ENCODE measurements at regions not wholly inside any gene's neighbourhood (a gene's known extent, or its start where the extent isn't known, plus 50 kb on each side); places are given as distances from the start of the nearest gene placed in this dataset.

DNA sequence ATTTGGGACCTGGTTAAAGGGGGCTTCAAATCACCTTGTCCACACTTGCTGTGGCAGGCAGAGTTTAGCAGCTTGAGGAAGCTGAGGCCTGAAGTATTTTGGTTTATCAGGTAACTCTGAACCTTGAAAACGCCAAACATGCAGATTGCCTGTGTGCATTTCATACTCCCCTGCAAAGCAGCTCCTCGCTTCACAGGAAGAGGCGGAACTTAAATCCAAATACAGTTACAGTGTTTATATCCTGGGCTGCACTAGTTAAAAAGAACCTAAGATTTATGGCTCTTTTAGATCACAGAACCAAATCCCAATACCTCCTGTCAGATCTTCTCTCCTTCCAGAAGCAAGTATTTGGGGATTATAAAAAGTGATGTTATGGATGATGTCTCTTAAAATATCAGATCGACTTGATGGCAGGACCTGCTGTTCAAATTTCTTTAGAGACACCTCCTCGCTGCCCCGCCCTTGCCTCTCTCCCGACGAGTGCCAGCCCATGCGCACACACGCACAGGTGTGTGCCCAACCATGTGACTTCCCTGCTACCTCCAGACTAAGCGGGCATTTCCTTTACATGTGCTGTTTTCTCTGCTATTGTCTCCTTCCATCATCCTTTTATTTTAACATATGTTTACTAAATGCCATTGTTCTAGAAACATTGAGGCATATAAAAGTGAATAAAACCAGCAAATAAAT is 224.6 kb upstream of the FOXQ1 start:
- DNase-seq (ENCODE audit: low spot score), result no peak

DNA sequence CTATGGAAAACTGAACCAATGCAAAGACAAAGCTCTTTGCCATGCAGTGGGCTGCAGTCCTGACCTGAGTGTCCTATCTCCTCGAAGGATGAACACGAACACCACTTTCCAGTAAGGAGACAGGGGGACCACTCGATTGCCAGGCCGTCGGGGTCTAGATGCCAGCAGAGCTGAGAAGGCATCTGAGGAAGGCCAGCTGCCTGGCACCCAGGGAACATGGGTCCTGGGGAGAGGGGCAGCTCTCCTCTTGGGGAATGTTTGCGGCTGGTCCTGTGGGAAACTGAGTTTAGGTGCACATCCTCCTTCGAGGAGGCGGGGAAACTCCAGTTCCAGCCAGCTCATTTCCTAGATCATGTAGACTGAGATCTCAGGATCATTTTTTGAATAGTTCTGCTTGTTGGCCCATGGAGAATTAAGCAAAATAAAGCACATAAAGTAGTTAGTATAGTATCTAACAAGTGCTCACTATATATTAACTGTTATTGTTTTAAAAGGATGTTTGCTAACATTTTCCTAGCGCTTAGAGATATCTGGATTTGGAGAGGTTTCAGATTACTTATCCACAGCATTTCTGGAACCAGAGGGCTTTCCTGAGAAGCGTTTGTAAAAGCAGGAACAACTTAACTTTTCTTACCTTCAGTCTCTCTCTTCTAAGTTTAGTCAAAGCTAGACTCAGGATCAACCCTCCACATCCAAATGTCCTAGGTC is 225.3 kb upstream of the FOXQ1 start:
- DNase-seq (ENCODE audit: low spot score), result no peak

GRCh38 chr6:1082285-1082935 is 229.5 kb upstream of the FOXQ1 start:
- no peak for DNase-seq (ENCODE audit: low spot score)

GRCh38 chr6:1081551-1082284 is 230.2 kb upstream of the FOXQ1 start:
- DNase-seq (ENCODE audit: low spot score), result no peak

DNA sequence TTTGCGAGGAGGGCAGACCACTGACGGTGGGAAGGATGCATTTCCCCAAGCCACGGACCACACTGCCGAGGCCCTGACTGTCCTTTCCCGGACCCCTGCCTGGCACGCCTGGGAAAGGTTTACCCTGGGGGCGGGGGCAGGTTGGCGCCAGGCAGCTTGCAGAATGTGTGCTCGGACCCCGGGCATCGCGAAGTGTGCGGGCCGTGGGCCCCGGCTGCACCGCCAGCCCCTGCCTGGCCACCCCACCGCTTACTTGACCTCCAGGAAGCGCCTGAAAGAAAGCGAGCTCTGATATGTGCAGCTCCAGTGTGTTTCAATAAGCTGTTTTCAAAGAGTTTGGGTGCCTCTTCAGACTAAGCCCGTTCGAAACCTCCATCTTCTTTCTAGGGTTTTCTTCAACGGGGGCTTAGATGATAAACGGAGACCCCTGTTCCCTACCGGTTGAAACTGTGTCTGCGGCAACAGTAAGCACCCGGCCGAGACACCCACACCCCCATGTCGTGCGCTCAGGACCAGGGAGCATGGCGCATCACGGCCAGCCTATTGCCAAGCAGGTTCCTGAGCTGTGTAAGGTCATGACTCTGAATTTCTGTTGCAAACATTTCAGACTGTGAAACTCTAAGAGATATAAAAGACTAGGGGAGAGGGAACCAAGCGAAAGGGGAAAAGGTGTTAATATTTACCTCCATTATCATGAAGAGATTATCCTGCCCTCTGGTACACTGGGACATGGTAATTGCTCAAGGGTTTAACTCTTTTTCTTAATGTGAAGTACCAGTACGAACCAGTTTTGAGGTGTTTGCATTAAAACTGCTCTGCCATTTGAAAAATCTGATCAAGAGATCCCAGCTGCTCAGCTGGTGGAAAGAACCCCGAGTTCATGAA is 231.2 kb upstream of the FOXQ1 start:
- no peak for DNase-seq (ENCODE audit: low spot score)

- no peak for DNase-seq (ENCODE audit: low spot score)
These were observed 232.4 kb upstream of the FOXQ1 start for GRCh38 chr6:1079525-1079924.

GRCh38 chr6:1077478-1078416 is 234.2 kb upstream of the FOXQ1 start:
- no peak for DNase-seq (ENCODE audit: low spot score)

- DNase-seq (ENCODE audit: low spot score), result no peak
These were observed 235.1 kb upstream of the FOXQ1 start for GRCh38 chr6:1076531-1077459.

- DNase-seq (ENCODE audit: low spot score), result no peak
These were observed 236.0 kb upstream of the FOXQ1 start for GRCh38 chr6:1075880-1076279.

GRCh38 chr6:1075444-1075843 is 236.5 kb upstream of the FOXQ1 start:
- no peak for DNase-seq (ENCODE audit: low spot score)

GRCh38 chr6:1070085-1070521 is 241.8 kb upstream of the FOXQ1 start:
- DNase-seq (ENCODE audit: low spot score), result no peak

- no peak for DNase-seq (ENCODE audit: low spot score)
These were observed 243.0 kb upstream of the FOXQ1 start for GRCh38 chr6:1068905-1069304.

DNA sequence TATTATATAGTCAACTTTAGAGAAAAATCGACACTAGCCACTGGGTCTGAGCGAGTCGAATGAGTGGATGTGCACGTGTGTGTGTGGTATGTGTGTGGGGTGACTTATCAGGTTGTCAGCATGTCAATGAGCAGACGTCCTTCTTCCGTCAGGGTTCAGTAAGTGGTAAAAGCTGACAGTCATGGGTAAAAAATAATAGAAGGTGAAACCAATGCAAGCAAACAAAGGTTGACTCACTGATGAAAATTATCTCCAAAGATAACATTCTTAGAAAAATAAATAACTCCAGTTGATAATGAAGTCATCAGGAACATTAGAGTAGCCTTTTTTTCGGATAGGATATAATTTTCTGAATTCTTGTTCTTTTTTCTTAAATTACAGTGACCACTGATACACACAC is 243.8 kb upstream of the FOXQ1 start:
- no peak for DNase-seq (ENCODE audit: low spot score)

DNA sequence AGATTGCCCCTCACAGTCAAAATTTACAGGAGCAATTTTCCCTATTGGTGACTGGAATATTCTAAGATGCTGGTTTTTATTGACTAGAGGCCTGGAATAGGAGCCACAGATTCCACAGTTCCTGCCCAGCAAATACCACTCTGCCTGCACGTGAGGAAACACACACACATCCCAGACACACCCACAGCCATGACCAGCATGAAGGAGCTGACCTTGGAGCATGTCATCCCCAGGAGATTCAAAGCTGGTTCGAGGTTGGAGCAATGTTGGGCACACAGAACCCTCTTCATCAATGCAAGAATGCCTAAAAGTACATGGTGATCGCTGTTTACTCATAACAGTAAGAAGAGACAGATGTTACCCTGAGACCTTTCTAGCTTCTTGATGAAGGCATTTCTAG is 244.6 kb upstream of the FOXQ1 start:
- DNase-seq (ENCODE audit: low spot score), result no peak

DNA sequence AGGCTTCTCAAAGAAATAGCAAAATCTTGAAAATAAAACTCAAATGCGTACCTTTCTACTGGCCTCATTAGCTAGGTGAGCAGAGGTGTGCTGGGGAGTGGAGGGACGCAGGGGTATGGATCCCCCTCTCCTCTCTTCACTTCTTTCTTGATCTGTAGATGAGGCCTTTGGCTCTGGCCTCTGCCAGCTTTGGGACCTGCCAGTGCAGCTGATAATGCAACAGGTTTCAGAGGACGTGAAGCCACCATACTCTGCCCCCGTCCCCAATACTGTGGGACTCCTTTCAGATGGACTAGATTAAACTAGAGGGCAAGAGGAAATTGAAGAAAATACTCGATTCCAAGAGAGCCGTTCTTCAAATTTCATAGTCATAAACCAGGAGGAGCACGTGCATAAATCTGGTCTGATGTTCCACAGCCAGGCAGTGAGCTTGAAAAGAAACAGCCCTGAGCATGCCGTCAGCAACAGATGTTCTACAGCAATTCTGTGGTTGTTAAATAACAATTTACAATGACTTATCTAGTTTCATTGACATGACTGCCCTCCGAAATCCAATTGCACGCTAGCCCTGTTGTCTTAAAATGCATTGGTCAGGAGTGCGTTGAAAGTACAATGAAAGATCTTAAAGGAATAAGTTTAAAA is 245.3 kb upstream of the FOXQ1 start:
- DNase-seq (ENCODE audit: low spot score), result no peak

GRCh38 chr6:1065986-1066385 is 245.9 kb upstream of the FOXQ1 start:
- DNase-seq (ENCODE audit: low spot score), result no peak

GRCh38 chr6:1063671-1064355 is 248.1 kb upstream of the FOXQ1 start:
- DNase-seq (ENCODE audit: low spot score), result no peak
